Eye (tissue), 1 donor: ENCODE measurements at regions not wholly inside any gene's neighbourhood (a gene's known extent, or its start where the extent isn't known, plus 50 kb on each side); places are given as distances from the start of the nearest gene placed in this dataset.

ENCODE experiments used
- DNase-seq: peaks from one replicate; pipeline ENCODE4 v3.0.0-alpha.2; 2015

GRCh38 chr9:86679909-86680308, 267.4 kb downstream of the GAS1 start:
- no peak for DNase-seq

- DNase-seq, result peak; percentile 79
These were observed 270.9 kb downstream of the GAS1 start for GRCh38 chr9:86676396-86676795.

GRCh38 chr9:86675805-86676204, 271.5 kb downstream of the GAS1 start:
- no peak for DNase-seq

- no peak for DNase-seq
These were observed 272.8 kb downstream of the GAS1 start for GRCh38 chr9:86674487-86674886.

GRCh38 chr9:86672966-86673365, 274.3 kb downstream of the GAS1 start:
- no peak for DNase-seq

GRCh38 chr9:86672301-86672700, 275.0 kb downstream of the GAS1 start:
- DNase-seq, result peak; percentile 30

- no peak for DNase-seq
These were observed 276.3 kb downstream of the GAS1 start for GRCh38 chr9:86671018-86671417.

GRCh38 chr9:86670536-86670935, 276.8 kb downstream of the GAS1 start:
- no peak for DNase-seq

- DNase-seq, result no peak
These were observed 277.2 kb downstream of the GAS1 start for GRCh38 chr9:86670076-86670475.

GRCh38 chr9:86669422-86669821, 277.9 kb downstream of the GAS1 start:
- peak; percentile 68 for DNase-seq

- DNase-seq, result no peak
These were observed 278.8 kb downstream of the GAS1 start for GRCh38 chr9:86668488-86668887.

- no peak for DNase-seq
These were observed 280.0 kb downstream of the GAS1 start for GRCh38 chr9:86667307-86667706.

- DNase-seq, result no peak
These were observed 281.9 kb downstream of the GAS1 start for GRCh38 chr9:86665416-86665815.

- DNase-seq, result no peak
These were observed 282.7 kb downstream of the GAS1 start for GRCh38 chr9:86664603-86665002.

GRCh38 chr9:86663905-86664304, 283.4 kb downstream of the GAS1 start:
- DNase-seq, result no peak

- no peak for DNase-seq
These were observed 284.3 kb downstream of the GAS1 start for GRCh38 chr9:86662890-86663468.

- DNase-seq, result no peak
These were observed 287.0 kb downstream of the GAS1 start for GRCh38 chr9:86660146-86660943.

GRCh38 chr9:86659413-86660046, 287.8 kb downstream of the GAS1 start:
- no peak for DNase-seq

GRCh38 chr9:86655147-86655546, 292.2 kb downstream of the GAS1 start:
- DNase-seq, result no peak

GRCh38 chr9:86653466-86653865, 293.8 kb downstream of the GAS1 start:
- DNase-seq, result no peak

GRCh38 chr9:86652736-86653135, 294.6 kb downstream of the GAS1 start:
- DNase-seq, result no peak

GRCh38 chr9:86649913-86650312, 295.7 kb upstream of the TUT7 start:
- no peak for DNase-seq

GRCh38 chr9:86648828-86649170, 294.6 kb upstream of the TUT7 start:
- DNase-seq, result no peak

- DNase-seq, result no peak
These were observed 294.1 kb upstream of the TUT7 start for GRCh38 chr9:86648156-86648827.
